ENCODE measurements at regions not wholly inside any gene's neighbourhood (a gene's known extent, or its start where the extent isn't known, plus 50 kb on each side); places are given as distances from the start of the nearest gene placed in this dataset.

GRCh38 chr16:65543781-65544740 lies 422.2 kb upstream of the CDH11 start:
- in situ Hi-C loops (cut with HindIII; ENCODE audit: low sequenced_read_pairs) = no loop called here
- no peak for DNase-seq (ENCODE audit: low read depth)
- no peak for TF ChIP-seq CTCF (IDR thresholded peaks at IDR 0.05; ENCODE audit: low read depth, low read length, missing control alignments)

GRCh38 chr16:65541646-65542045 lies 419.8 kb upstream of the CDH11 start:
- H3K4me3 ChIP-seq (ENCODE audit: low read depth, low read length) = no peak overlapping the region
- TF ChIP-seq CTCF (IDR thresholded peaks at IDR 0.05; ENCODE audit: low read depth, low read length, missing control alignments) = no peak
- in situ Hi-C loops (cut with HindIII; ENCODE audit: low sequenced_read_pairs) = no loop called here
- DNase-seq (ENCODE audit: low read depth) = no peak

More at GRCh38 chr16:65543781-65544740, 422.2 kb upstream of the CDH11 start:
- no peak overlapping the region for H3K4me3 ChIP-seq (ENCODE audit: low read depth, low read length)

GRCh38 chr16:65540901-65541300 lies 419.0 kb upstream of the CDH11 start:
- H3K4me3 ChIP-seq (ENCODE audit: low read depth, low read length) = no peak overlapping the region
- no peak for TF ChIP-seq CTCF (IDR thresholded peaks at IDR 0.05; ENCODE audit: low read depth, low read length, missing control alignments)
- in situ Hi-C loops (cut with HindIII; ENCODE audit: low sequenced_read_pairs) = no loop called here
- no peak for DNase-seq (ENCODE audit: low read depth)

GRCh38 chr16:65538976-65539375 lies 417.1 kb upstream of the CDH11 start:
- no peak for TF ChIP-seq CTCF (IDR thresholded peaks at IDR 0.05; ENCODE audit: low read depth, low read length, missing control alignments)
- no peak overlapping the region for H3K4me3 ChIP-seq (ENCODE audit: low read depth, low read length)
- no peak for DNase-seq (ENCODE audit: low read depth)
- in situ Hi-C loops (cut with HindIII; ENCODE audit: low sequenced_read_pairs) = no loop called here

- TF ChIP-seq CTCF (IDR thresholded peaks at IDR 0.05; ENCODE audit: low read depth, low read length, missing control alignments) = no peak
- in situ Hi-C loops (cut with HindIII; ENCODE audit: low sequenced_read_pairs) = no loop called here
- DNase-seq (ENCODE audit: low read depth) = no peak
- H3K4me3 ChIP-seq (ENCODE audit: low read depth, low read length) = no peak overlapping the region
Observed at GRCh38 chr16:65537336-65537735, 415.5 kb upstream of the CDH11 start.

GRCh38 chr16:65534121-65534528 lies 412.3 kb upstream of the CDH11 start:
- no peak for DNase-seq (ENCODE audit: low read depth)
- no peak overlapping the region for H3K4me3 ChIP-seq (ENCODE audit: low read depth, low read length)
- no peak for TF ChIP-seq CTCF (IDR thresholded peaks at IDR 0.05; ENCODE audit: low read depth, low read length, missing control alignments)
- in situ Hi-C loops (cut with HindIII; ENCODE audit: low sequenced_read_pairs) = no loop called here

All from astrocyte of the cerebellum (primary cell).